HG03521 (cell line): ENCODE measurements at regions not wholly inside any gene's neighbourhood (a gene's known extent, or its start where the extent isn't known, plus 50 kb on each side); places are given as distances from the start of the nearest gene placed in this dataset.

Experiments
- ATAC-seq: cut with Tn5 transposase; IDR thresholded peaks from one replicate; pipeline ENCODE4 v1.9.1; 2021; ENCODE audit warnings: mild to moderate bottlenecking, moderate library complexity; ENCODE audit not compliant: unreplicated experiment

GRCh38 chr1:212189352-212189738, 95.9 kb upstream of the PPP2R5A start:
- no peak for ATAC-seq

GRCh38 chr1:212190169-212190568, 95.0 kb upstream of the PPP2R5A start:
- ATAC-seq: no peak

- no peak for ATAC-seq
These were observed 92.8 kb upstream of the PPP2R5A start for GRCh38 chr1:212192261-212192998.

GRCh38 chr1:212196355-212196754, 88.9 kb upstream of the PPP2R5A start:
- ATAC-seq: no peak

- no peak for ATAC-seq
These were observed 83.7 kb upstream of the PPP2R5A start for GRCh38 chr1:212201461-212201860.

GRCh38 chr1:212203630-212204029, 81.6 kb upstream of the PPP2R5A start:
- no peak for ATAC-seq

- no peak for ATAC-seq
These were observed 80.2 kb upstream of the PPP2R5A start for GRCh38 chr1:212205006-212205405.

GRCh38 chr1:212205843-212206242, 79.4 kb upstream of the PPP2R5A start:
- no peak for ATAC-seq

GRCh38 chr1:212207118-212207517, 78.1 kb upstream of the PPP2R5A start:
- ATAC-seq: no peak

GRCh38 chr1:212207822-212208520, 77.2 kb upstream of the PPP2R5A start:
- ATAC-seq: no peak

GRCh38 chr1:212208978-212209644, 76.1 kb upstream of the PPP2R5A start:
- ATAC-seq: no peak

- no peak for ATAC-seq
These were observed 73.8 kb upstream of the PPP2R5A start for GRCh38 chr1:212211371-212211770.

GRCh38 chr1:212212343-212212742, 72.9 kb upstream of the PPP2R5A start:
- ATAC-seq: no peak

GRCh38 chr1:212212906-212213305, 72.3 kb upstream of the PPP2R5A start:
- ATAC-seq: no peak

GRCh38 chr1:212213784-212214183, 71.4 kb upstream of the PPP2R5A start:
- ATAC-seq: no peak

- no peak for ATAC-seq
These were observed 70.9 kb upstream of the PPP2R5A start for GRCh38 chr1:212214325-212214724.

- no peak for ATAC-seq
These were observed 69.3 kb upstream of the PPP2R5A start for GRCh38 chr1:212215910-212216309.

- ATAC-seq: no peak
These were observed 67.6 kb upstream of the PPP2R5A start for GRCh38 chr1:212217633-212218032.

GRCh38 chr1:212218065-212218464, 67.1 kb upstream of the PPP2R5A start:
- ATAC-seq: no peak

GRCh38 chr1:212218911-212219310, 66.3 kb upstream of the PPP2R5A start:
- ATAC-seq: peak; percentile 92

- no peak for ATAC-seq
These were observed 65.3 kb upstream of the PPP2R5A start for GRCh38 chr1:212219679-212220463.
